Progenitor cell of endocrine pancreas (in vitro differentiated cells): ENCODE measurements at regions not wholly inside any gene's neighbourhood (a gene's known extent, or its start where the extent isn't known, plus 50 kb on each side); places are given as distances from the start of the nearest gene placed in this dataset.

Experiments
- DNase-seq: peaks from one replicate; pipeline ENCODE4 v3.0.0; 2021; ENCODE audit warnings: low spot score; ENCODE audit not compliant: unreplicated experiment
- H3K27ac Mint-ChIP-seq: 2 replicates; pipeline ENCODE4 v1.8.0; 2021; ENCODE audit warnings: mild to moderate bottlenecking, moderate library complexity, mixed read lengths
- H3K27me3 Mint-ChIP-seq: 2 replicates; pipeline ENCODE4 v1.8.0; 2021; ENCODE audit warnings: mixed read lengths
- H3K36me3 Mint-ChIP-seq: 2 replicates; pipeline ENCODE4 v1.8.0; 2022; ENCODE audit warnings: mixed read lengths; ENCODE audit not compliant: insufficient read depth
- H3K4me1 Mint-ChIP-seq: 2 replicates; pipeline ENCODE4 v1.8.0; 2021; ENCODE audit warnings: low read depth, mixed read lengths
- H3K4me3 Mint-ChIP-seq: 2 replicates; pipeline ENCODE4 v1.8.0; 2021; ENCODE audit warnings: low read depth, mild to moderate bottlenecking, moderate library complexity, mixed read lengths
- H3K9me3 Mint-ChIP-seq: 2 replicates; pipeline ENCODE4 v1.8.0; 2021; ENCODE audit warnings: low read depth, mixed read lengths
- CTCF ChIP-seq: fragments of 200-600 bp; sonication (generic); IDR thresholded peaks from one replicate; pipeline ENCODE4 v1.5.0; 2021; ENCODE audit warnings: antibody characterized with exemption, mild to moderate bottlenecking; ENCODE audit not compliant: unreplicated experiment

DNA sequence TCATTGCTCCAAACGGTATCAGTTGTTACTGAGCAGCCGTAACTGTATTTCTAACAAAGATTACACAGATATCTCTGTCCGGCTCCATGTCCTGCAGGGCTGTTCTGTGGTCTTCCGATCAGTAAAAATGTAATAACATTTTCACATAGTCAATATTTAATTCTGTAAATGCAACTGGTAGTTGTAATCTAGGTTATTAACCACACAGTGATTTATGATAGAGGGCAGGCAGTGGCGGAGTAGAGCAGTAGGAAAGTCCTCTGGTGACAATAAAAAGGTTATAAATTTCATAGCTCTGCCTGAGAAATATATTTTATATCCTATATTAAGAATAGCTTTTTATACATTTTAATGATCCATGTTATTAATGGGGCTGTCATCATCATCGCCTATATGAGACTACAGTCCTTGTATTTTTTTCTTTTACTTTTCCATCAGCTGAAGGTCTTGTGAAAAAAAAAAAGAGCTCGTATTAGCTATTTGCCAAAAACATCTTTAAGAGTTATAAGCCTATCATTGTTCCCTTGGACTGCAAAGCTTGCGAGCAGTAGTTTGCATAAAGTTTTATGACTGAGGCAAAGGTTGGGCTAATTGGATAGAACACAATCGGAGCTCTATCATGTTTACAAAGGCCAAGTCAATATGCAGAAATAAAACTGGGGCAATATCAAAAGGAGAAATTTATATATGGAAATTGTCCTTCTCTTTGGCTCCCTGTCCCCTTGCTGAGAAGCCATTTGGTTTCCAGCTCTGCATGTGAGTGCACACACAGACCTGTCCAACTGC is 648.0 kb downstream of the IRX1 start:
- Mint-ChIP-seq H3K4me1 (peaks cover 2% of the 10 kb centered on the region), H3K27ac (no peak overlapping the region), H3K27me3 (peaks cover 34% of the 10 kb centered on the region), H3K9me3 (no peaks in the 10 kb centered on the region), H3K4me3 (no peak overlapping the region), H3K36me3 (no peaks in the 10 kb centered on the region)
- no peak for DNase-seq
- no peak for TF ChIP-seq CTCF

GRCh38 chr5:4244306-4244705 is 648.7 kb downstream of the IRX1 start:
- DNase-seq: no peak
- no peak overlapping the region for H3K4me3 Mint-ChIP-seq
- no peaks in the 10 kb centered on the region for H3K9me3 Mint-ChIP-seq
- H3K27ac Mint-ChIP-seq: no peak overlapping the region
- peaks cover 2% of the 10 kb centered on the region for H3K4me1 Mint-ChIP-seq
- H3K27me3 Mint-ChIP-seq: peaks cover 34% of the 10 kb centered on the region
- no peak for TF ChIP-seq CTCF
- no peaks in the 10 kb centered on the region for H3K36me3 Mint-ChIP-seq

DNA sequence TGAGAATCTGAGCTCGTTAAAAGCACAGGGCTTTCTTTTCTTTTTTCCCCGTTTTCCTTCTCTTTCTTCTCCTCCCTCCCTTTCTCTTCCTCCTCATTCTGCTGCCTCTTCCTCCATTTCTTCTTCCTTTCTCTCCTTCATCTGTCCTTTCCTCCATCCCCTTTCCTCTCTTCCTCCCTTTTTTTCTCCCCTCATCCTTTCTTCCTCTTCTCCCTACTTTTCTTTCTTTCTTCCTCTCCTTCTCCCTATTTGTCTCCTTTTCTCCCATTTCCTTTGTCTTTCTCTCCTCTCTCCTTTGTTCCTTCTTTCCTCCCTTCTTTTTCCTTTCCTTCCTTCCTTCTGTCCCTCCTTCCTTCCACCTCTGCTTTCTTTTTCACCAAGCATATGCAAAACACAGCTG is 649.4 kb downstream of the IRX1 start:
- H3K27ac Mint-ChIP-seq: no peak overlapping the region
- no peak for TF ChIP-seq CTCF
- peaks cover 2% of the 10 kb centered on the region for H3K4me1 Mint-ChIP-seq
- no peak for DNase-seq
- H3K9me3 Mint-ChIP-seq: no peaks in the 10 kb centered on the region
- H3K27me3 Mint-ChIP-seq: peaks cover 31% of the 10 kb centered on the region
- H3K4me3 Mint-ChIP-seq: no peak overlapping the region
- no peaks in the 10 kb centered on the region for H3K36me3 Mint-ChIP-seq

DNA sequence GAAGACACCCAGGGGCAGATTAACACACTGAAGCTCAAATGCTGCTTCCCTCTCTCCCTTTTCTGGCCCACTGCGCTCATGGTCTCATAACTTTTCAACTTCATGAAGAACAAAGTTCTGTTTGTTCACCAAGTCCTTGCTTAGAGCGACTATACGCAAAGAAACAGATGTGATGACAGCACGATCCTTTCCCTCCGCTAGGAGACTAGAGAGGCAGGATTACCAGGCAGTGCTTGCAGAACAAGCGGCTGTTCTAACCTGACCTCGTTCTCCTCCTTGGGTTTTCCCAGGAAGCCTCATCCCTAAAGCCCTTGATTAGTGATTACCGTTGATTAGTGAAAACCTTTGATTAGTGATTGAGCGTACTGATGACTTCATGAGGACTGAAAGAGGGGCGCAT is 649.9 kb downstream of the IRX1 start:
- TF ChIP-seq CTCF: no peak
- no peaks in the 10 kb centered on the region for H3K36me3 Mint-ChIP-seq
- H3K4me3 Mint-ChIP-seq: no peak overlapping the region
- H3K27ac Mint-ChIP-seq: no peak overlapping the region
- H3K9me3 Mint-ChIP-seq: no peaks in the 10 kb centered on the region
- peaks cover 2% of the 10 kb centered on the region for H3K4me1 Mint-ChIP-seq
- no peak for DNase-seq
- H3K27me3 Mint-ChIP-seq: peaks cover 31% of the 10 kb centered on the region

- no peak for TF ChIP-seq CTCF
- Mint-ChIP-seq H3K36me3 (no peaks in the 10 kb centered on the region), H3K4me3 (no peak overlapping the region), H3K27me3 (peaks cover 30% of the 10 kb centered on the region), H3K4me1 (peaks cover 2% of the 10 kb centered on the region), H3K27ac (no peak overlapping the region), H3K9me3 (no peaks in the 10 kb centered on the region)
- DNase-seq: no peak
Measured at GRCh38 chr5:4246447-4246846, 650.8 kb downstream of the IRX1 start.
